ENCODE measurements at regions not wholly inside any gene's neighbourhood (a gene's known extent, or its start where the extent isn't known, plus 50 kb on each side); places are given as distances from the start of the nearest gene placed in this dataset.

GRCh38 chr6:137746264-137746663 lies 120.8 kb upstream of the TNFAIP3 start (continued):
- TF ChIP-seq BACH1 (IDR thresholded peaks at IDR 0.05; ENCODE audit: low read length) = no peak

Measured in H1 (cell line).